Kidney tubule cell (primary cell): ENCODE measurements at regions not wholly inside any gene's neighbourhood (a gene's known extent, or its start where the extent isn't known, plus 50 kb on each side); places are given as distances from the start of the nearest gene placed in this dataset.
A peak's percentile ranks its signal among the peaks of the same experiment; 100 is the strongest.
"Not testable (repeated sequence)": the region's sequence is repeated elsewhere in the genome, so short reads cannot be mapped to it uniquely, and the experiment has no call there.

Source experiments
- DNase-seq: peaks from one replicate; pipeline ENCODE4 v3.0.0-alpha.2; 2018; ENCODE audit warnings: low spot score

DNA sequence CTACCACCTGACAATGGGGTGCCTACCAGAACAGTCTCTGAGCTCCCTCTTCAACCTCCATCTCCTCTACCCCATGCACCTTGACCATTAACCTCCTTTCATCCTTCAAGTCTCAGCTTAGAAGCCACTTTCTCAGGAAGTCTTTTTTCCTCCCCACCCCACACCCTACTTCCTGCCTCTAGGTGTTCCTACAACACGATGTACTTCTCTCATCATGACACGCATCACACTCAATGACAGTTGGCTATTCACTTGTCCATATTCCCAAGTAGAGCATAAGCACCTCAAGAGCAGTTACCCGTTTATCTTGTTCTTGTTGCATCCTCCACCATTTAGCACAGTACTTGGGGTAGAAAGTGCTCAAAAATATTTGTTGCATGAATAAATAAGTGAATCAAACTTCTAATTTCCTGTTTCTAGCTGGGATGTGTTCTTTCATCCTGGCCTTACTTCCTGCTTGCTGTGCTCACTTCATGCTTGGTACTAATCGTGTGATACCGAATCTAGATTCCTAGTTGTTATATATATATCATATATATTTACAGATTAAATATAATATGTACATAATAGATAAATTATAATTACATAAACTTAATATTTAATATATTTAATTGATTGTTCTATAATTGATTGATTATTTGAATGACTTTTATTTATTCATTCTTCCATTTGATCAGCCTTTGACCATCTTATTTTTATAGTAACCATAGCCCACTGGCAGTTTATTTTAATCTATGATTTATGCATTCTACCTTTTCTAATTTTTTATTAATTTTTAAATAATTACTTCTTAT, 177.5 kb upstream of the TMEM45B start:
- DNase-seq, result peak; percentile 46

GRCh38 chr11:129639300-129639699, 176.3 kb upstream of the TMEM45B start:
- peak; percentile 95 for DNase-seq

GRCh38 chr11:129640671-129641070, 175.0 kb upstream of the TMEM45B start:
- DNase-seq, result no peak

DNA sequence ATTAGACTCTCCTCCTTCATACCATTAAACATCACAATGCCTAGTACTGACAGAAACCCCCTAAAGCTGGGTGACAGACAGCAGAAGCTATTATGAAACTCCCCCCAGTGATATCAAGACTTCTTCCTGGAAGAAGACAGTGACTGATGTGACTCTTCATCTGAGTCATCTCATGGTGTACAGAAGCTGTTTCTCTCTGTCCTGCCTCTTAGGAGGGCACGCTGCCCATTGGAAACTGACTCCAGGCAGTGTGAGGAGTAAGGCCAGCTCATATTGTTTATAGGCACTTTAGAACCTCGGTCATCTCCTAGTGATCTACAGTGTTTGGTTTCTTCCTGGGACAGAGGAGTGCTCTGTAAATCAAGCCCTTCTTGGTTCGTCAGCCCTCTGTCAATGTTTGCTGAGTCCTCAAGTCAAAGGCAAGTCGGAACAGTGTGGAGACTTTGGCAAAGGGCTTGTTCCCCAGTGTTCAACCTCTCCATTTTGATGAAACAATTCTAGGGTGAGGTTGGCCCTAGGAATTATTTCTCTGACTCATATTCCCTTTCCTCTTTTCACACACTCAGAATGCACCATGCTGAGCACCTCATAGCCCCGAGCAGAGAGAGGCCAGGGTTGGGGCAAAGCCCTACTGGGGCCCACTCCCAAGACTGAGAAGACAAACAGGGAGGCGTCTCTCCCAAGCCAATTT, 172.5 kb upstream of the TMEM45B start:
- DNase-seq, result peak; percentile 71

GRCh38 chr11:129644326-129644725, 171.3 kb upstream of the TMEM45B start:
- no peak for DNase-seq

DNA sequence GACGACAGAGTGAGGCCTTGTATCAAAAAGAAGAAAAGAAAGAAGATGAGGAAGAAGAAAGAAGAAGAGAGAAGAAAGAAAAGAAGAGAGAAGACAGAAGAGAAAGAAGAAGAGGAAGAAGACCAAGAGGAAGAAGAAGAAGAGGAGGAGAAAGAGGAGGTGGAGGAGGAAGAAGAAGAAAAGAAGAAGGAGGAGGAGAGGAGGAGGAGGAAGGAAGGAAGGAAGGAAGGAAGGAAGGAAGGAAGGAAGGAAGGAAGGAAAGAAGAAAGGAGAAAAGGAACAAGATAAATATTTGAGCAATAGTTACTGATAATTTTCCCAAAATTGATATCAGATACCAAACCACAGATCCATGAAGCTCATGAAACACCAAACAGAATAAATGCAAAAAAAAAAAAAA, 169.7 kb upstream of the TMEM45B start:
- DNase-seq, result no peak

DNA sequence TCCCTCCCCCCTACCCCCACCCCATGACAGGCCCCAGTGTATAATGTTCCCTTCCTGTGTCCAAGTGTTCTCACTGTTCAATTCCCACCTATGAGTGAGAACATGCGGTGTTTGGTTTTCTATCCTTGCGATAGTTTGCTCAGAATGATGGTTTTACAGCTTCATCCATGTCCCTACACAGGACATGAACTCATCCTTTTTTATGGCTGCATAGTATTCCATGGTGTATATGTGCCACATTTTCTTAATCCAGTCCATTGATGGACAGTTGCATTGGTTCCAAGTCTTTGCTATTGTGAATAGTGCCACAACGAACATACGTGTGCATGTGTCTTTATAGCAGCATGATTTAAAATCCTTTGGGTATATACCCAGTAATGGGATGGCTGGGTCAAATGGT, 165.6 kb upstream of the TMEM45B start:
- DNase-seq, result not testable (repeated sequence)

DNA sequence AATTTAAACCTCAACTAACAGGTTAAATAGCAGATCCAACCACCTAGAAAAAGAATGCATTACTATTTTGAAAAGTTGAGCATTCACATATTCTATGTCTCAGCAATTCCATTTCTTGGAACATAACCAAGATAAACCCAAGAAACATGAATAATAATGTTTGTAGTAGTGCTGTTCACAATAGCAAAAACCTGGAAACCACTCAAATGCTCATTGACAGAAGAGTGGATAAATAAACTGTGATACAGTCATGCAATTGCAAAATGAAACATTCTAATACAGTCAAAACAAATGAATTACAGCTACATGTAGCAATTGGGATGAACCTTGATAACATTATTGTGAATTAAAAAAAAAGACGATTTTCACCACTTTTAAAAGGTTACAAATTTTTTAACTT, 162.8 kb upstream of the TMEM45B start:
- DNase-seq, result no peak

DNA sequence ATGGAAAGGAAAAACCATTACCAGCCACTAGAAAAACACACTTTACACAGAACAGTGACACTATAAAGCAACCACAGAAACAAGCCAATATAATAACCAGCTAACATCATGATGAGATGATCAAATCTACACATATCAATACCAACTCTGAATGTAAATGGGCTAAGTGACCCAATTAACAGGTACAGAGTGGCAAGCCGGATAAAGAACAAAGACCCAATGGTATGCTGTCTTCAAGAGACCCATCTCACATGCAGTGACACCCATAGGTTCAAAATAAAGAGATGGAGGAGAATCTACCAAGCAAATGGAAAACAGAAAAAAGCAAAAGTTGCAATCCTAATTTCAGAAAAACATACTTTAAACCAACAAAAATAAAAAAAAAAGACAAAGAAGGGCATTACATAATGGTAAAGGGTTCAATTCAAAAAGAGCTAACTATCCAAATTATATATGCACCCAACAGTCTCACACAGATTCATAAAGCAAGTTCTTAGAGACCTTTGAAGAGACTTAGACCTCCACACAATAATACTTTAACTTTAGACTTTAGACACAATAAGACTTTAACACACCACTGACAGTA, 160.3 kb upstream of the TMEM45B start:
- no peak for DNase-seq

DNA sequence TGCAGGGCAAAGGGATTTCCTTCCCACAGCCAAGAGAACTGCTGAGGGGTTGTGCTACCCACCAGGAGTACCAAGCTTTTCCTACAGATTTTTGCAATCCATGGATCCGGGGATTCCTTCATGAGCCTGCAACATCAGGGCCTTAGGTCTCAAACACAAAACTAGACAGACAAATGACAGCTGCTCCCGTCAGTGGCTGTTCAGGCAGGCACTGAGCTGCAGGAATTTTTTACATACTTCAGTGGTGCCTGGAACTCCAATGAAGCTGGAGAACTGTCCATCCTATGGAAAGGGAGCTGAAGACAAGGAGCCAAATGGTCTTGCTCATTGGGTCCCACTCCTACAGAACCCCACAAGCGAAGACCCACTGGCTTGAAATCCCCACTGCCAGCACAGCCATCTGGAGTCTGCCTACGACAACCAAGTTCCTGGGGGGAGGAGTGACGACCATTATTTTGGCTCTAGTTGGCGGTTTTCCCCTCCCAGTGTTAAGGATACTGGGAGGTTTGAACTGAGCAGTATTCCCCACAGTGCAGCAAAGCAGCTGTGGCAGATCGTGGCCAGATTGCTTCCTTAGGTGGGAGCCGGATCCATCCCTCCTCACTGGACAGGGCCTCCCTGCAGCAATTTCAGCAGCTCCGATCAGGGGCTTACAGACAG, 157.7 kb upstream of the TMEM45B start:
- no peak for DNase-seq

- DNase-seq, result no peak
Measured at GRCh38 chr11:129658526-129658867, 157.2 kb upstream of the TMEM45B start.

DNA sequence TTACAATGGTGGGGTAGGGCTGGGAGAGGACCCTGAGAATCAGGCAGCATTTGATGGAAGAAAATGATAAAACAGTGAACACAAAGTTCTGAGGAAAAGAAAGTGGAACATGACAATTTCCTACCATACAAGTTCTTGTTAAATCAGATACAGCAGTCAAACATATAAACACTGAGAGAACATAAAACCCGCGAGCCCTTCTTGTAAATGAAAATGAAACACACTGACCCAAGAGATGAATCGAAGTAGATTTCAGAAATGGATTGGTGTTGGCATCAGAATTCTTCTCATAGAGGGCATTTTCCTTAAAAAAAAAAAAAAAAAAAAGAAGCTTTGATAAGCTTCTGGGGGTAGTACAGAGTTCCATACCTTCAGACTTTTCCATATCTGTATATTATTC, 134.7 kb upstream of the TMEM45B start:
- DNase-seq, result no peak

DNA sequence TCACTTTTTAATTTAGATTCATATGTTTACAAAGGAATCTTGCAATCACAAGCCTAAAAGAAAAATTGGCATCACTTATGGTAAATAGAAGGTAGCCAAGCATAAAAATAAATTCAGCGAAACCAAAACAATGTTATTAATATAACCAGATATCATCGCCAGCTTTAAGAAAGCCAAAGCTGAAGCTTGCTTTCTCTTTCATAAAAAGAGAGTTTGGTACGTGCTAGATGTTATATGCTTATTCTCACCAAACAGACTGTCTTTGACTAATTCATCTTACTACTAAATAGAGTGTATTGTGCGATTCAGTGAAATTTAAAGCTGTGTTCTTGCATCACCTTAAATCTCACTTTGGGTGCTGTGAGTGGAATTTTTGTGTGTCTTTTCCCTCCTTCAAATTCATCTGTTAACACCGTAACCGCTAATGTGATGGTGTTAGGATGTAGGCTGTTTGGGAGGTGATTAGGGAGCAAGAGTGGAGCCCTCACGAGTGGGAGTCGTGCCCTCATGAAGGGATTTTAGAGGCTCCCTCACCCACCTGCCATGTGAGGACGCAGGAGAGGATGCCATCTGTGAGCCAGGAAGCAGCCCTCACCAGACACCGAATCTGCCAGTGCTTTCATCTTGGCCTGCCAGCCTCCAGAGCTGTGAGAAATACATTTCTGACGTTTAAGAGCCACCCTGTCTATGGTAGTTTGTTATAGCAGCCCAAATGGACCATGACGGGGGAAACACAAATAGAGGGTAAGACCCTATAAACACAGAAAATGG, 134.1 kb upstream of the TMEM45B start:
- DNase-seq, result no peak

DNA sequence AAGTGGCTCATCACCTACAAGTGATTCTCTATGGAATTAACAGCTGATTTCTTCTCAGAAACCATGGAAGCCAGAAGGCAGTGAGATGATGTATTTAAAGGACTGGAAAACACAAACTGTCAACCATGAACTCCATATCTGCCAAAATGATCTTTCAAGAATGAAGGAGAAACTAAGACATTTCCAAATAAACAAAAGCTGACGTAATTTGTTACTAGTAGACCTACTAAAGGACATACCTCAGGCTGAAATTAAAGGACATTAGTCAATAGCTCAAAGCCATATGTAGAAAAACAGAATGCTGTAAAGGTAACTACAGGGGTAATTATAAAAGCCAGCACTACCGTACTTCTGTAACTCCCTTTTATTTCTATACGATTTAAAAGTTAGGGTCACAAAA, 129.4 kb upstream of the TMEM45B start:
- DNase-seq, result no peak

- no peak for DNase-seq
Measured at GRCh38 chr11:129691142-129691541, 124.5 kb upstream of the TMEM45B start.

GRCh38 chr11:129694538-129694937, 121.1 kb upstream of the TMEM45B start:
- DNase-seq, result peak; percentile 5

GRCh38 chr11:129694966-129695365, 120.7 kb upstream of the TMEM45B start:
- peak; percentile 75 for DNase-seq

DNA sequence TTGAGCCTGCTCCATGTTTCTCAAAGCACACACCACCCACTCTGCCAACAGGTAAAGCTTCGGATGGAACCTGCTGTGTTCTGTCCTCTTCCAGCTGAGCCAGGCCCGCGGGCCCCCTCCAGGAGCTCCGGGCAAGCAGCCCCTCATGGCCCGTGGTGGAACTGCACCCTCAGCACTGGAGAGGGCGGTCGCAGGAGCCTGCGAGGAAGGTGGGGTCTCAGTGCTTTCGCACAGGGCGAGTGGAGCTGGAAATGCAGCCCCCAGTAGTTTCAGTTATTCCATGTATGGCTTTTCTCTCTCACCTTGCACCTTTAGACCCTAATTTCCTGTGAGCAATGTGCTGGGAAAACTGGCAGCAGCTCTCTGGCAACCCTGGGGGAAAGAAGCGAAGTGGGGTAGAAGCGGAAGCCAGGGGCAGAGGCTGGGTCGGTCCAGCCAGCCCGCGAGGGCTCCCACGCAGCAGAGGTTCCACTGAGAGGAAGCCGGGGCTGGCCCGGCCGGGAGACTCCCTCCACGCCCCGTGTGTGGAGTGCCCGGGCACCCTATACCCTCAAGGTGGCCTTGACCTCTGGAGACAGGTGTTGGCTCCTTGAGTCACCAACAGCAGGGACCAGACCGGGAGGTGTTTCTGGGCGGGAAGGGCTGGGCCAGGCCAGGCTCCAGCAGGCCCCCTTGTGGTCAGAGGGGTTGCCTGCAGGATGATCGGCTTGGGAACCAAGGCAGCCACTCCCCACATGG, 119.9 kb upstream of the TMEM45B start:
- peak; percentile 61 for DNase-seq

DNA sequence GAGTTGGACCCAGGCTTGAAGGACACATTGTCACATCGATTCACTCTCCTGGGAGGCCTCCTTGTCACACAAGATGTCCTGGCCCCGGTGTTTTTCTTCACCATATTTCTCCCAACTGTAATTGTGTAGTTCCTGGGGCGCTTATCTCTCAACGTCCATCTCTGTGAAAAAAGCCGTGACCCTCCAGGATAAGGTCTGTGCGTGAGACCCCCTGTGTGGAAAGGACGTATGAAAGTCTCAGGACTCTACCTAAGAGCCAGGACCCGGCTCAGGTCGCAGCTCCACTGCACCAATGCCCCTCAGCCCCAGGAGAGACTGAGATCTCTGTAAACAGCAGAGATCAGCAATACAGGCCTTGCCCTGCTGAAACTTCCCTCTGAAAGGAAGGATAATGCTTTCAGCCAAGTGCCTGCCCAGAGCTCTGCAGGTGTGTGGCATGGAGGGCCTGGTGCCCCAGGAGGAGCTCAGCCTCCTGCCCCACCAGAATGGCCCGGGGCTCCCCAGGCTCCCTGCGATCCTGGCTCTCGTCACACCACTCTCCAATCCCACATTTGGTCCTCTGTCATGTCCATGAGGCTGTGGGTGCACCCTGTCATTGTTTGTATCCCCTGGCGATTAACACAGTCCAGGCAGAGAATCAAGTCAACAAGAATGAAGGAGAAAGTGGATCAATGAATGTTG, 119.2 kb upstream of the TMEM45B start:
- DNase-seq, result no peak

DNA sequence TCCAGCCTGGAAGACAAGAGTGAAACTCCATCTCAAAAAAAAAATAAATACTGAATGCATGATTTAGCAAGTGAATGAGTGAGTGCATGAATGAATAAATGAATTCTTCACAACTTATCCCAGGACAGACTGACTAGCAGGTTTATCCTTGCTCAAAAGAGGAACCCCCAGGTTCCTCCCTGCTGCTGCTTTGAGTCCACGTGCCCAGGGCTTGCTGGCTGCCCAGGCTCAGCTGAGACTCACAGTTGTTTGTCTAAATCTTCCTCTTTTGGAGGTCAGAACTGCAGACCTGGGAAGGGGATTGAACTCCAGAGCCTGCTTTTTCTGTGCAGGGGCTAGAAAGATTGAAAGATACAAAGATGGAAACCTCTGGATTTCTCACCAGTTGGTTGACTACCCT, 117.4 kb upstream of the TMEM45B start:
- no peak for DNase-seq
